ENCODE measurements at regions not wholly inside any gene's neighbourhood (a gene's known extent, or its start where the extent isn't known, plus 50 kb on each side); places are given as distances from the start of the nearest gene placed in this dataset.
"Not testable (repeated sequence)": the region's sequence is repeated elsewhere in the genome, so short reads cannot be mapped to it uniquely, and the experiment has no call there.

DNA sequence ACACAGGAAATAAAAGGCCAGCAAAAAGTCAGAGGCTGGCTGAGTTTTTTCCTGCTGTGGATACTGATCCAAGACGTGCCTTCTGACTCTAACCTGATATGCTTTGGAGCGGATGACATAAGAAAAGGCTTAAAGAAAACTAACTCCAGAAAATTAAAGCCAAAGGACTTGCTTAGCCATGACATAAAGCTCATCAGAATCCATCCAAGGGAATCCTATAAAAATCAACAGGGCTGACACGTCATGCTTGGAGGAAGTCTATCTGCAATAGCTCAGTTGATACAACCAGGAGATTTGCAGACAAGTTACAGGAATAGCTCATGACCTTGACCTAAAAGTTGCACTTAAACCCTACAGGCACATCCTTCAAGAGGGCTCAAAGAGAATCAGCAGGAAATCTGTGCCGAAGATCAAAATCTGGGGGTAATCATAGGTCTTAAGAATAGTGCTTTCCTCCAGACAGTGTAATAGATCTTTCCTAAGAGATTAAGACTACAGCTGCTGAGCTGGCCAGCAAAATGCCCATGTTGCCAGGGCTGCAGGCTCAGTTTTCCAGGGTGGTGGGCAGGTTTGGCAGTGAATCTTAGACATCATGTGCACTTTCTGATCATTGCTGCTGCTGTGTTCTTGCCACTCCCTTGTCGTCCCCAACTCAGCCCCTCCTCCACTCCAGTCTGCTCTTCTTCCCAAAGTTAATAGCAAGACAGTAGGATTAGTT is 111.5 kb upstream of the SVIL start:
- DNase-seq, result peak; percentile 41

DNA sequence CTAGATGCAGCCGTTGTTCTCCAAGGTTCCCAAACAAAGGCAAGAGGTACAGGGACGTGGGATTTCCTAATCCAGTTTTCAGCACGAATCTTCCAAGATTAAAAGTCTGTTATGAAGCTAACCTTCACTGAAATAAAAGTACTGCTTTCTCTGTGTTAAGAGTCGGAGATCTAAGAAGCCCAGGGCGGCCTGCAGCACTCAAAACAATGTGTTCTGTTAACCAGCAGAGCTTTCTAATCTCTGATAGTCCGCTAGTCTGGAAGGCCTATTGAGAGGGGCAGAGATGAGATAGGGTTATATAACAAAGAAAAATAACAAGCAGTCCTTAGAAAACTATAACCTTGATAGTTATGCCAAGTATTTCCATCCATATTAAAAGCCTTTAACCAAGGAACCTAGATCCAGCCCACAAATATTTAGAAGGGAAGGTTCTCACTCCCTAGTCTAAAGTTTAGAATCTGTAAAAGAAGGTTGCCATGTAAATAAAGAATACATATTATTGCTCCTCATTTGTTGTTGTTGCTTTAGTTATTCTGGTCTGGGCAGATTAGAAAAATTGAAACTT is 106.3 kb upstream of the SVIL start:
- DNase-seq, result no peak

DNA sequence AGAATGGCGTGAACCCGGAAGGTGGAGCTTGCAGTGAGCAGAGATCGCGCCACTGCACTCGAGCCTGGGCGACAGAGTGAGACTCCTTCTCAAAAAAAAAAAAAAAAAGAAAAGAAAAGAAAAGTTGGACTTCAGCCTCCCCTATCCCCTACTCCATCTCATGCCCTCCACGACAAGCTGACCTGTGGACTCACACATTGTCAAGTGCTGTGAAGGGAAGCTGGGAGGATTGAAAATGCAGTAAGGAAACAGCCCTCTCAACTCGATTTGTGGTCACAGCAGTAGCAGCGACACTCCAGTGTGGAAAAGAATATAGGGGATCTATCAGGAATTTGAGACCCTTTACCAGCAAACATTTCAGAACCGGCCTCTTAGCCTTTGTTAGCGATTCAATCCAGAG is 103.6 kb upstream of the SVIL start:
- no peak for DNase-seq

DNA sequence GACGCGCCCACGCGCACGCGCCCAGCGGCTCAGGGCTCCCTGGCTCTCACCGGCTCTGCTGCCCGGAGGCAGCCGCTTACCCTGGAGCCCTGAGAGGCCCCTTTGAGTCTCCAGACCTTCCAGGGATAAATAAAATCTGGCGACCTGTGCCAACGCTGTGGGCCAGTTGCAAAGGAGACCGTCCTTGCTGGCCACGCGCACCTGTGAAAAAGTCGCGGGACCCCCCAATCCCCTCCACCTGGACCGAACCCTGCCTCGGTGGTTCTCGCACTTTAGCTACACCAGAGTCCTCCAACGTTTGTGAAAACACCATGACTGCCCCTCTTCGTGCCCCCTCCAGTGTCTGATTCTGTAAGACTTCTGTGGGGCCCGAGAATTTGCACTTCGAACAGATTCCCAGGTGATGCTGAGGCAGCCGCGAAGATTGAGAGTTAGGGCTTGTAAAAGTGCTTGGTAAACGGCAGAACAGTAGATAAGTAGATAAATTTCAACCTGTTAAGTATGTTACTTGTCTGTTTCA is 102.4 kb upstream of the SVIL start:
- no peak for DNase-seq

DNA sequence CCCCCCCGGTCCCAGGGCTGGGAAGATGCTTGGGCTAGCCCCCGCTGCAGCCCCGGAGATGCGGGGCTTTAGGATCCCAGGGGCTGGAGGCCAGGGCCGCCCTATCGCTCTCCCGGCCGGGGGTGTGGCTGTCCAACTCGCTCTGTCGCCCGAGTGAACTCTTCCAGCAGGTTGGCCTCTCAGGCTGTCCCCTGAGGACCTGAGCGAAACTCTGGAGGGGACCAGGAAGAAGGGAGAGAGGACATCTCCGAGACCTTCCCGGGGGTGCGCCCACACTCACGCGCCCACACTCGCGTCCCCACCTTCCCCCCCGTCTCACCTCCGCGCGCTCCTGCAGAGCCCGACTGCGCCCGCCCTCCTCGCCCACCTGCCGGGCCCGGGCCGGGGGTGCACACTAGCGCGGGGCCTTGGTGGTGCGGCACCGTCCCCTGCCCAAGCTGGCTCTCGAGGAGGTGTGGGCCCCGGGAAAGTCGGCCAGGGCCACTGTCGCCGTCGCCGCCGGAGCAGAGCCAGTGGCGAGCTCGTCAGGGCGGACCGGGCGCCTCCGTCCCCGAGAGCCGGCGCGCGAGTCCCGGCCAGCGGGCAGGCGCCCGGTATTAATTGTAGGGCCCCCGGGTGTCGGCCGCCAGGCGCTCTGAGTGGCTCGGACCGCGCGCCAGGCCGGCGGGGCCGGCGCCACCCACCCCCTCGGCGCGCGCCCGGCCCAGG is 101.7 kb upstream of the SVIL start:
- DNase-seq, result peak; percentile 76

DNA sequence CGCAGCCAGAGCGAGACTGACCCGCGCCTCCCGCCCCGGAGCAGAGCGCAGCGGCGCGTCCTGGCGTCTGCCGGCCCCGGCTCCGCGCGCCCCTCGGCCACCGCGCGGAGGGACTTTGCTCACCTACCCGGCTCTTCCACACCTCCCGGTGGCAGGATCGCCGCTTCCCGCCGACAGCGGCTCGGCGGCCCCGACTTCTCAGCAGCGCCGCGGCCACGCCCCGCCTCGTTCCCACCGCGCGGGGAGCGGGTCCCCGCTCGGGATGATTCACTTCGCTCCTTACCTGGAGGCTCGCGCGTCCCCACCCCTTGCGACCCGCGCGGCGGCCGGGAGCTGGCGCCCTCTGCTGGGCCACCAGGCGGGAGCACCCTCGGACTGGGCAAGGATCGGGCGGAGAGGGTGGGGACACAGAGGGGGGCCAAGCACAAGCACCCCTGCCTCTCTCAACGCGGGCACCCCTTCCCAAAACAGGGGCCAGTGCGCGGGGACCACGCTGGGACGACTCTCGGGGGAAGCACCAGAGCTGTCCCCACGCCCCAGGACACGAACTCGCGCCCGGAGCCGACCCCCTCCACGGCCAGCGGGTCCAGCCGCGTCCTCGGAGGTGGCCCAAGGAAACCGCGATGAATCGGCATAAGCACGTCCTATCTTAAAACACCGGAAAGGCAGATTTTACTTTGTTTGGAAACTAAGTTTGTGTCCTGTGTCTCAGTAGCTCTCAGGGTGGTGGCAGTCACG is 101.0 kb upstream of the SVIL start:
- peak; percentile 92 for DNase-seq

DNA sequence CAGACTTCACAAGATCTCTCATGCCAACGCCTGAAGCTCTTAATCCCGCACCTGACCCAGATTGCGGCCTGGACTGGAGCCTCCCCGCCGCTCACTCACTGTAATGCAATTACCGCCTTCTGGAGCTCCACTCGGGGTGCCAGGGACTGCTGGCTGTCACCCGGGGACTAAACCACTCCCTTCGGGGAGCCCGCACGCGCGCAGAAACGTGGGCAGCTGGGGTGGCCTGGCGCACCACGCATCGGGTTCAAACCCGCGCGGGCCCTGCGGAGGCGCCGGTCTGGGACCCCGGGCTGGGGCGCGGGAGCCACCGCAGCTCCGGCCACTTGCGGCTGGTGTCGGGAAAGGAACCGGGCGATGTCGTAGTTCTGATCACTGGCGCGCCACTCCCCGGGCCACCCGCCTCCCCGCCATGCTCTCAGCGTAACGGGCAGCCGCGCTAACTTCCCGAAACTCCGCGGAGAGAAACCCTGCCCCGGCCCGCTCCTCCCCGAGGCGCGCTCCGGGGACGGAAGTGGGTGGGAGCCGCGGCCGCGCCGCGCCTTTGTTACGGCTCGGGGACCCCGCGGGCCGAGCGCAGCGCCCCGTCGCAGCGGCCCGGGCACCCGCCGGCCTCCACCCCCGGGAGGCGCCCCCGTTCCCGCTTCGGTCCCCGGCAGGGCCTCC is 100.3 kb upstream of the SVIL start:
- DNase-seq, result peak; percentile 79

DNA sequence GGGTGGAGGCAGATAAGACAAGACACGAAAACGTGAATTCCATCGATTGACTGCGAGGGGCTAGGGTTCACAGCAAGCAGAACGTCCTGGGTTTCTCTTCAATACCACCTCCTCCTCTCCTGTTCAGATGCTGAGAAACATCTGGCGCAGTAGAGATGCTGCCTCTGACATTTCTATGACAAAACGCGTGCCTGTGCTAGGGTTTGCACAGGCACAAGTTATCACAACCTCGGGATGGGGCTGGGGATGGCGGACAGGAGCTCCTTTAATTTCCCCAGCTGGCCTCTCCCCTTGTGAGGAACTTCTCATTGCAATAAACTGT is 99.8 kb upstream of the SVIL start:
- DNase-seq, result no peak

DNA sequence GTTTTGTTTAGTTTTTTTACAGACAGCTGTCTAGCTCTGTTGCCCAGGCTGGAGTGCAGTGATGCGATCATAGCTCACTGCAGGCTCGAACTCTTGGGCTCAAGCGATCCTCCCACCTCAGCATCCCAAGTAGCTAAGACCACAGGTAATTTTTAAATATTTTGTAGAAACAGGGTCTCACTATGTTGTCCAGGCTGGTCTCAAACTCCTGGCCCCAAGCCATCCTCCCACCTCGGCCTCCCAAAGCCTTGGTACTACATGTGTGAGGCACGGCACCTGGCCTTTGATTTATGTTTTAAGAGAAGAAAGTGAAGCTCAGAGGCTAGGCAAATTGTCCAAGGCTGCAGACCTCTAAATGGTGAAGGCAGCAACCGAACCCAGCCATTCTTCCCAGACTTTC is 98.6 kb upstream of the SVIL start:
- DNase-seq, result no peak

DNA sequence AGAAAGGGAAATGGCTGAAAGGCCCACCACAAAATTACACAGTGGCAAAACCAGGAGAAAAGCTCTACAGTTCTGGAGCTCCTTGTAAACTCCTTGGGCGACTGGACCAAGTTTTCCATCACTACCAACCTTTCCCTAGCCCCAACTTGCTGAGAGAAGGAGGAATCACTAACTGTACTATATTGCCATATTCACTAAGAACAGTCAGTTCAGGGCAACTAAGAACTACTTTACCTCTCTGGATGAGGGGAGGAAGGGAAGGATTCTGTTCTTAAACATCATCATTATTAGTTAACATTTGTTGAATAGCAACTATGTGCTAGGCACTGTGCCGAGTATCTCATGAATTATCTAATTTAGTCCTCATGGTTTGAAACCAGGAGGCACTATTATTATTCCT is 98.1 kb upstream of the SVIL start:
- no peak for DNase-seq

DNA sequence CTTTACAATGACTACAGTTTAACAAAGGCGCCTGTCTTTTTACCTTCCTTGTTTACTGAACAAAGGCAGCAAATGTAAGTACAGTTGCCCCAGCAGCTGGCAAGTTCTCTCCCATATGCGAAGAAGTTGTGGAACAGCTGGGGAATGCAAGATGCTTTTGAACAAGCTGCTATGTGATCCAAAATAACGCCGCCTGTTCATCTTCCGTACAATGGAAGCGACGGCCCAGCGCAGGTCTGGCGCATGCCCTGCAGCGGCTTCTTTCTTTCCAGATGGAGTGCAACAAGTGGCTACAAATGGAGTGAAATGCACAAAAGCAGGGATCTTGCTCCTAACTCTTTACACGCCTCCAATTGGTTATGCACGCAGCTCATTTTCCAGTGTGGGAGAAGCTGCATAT is 97.0 kb upstream of the SVIL start:
- peak; percentile 71 for DNase-seq

DNA sequence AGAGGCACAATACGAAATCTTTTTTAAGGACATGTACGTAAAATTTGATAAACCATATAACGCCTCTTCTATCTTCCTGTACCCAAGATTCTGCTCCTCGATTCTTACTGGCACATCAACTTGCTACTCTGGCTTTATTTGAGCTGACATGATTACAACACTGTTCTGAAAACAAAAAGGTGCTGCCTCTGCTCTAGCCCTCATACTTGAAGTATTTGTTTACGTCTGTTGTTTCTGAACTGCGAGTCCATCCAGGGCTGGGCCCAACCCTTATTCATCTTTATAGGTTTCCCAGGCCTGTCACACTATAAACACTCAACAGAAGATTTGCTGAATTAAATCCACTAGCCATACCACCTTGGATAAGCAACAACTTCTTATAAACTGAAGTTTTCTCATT is 96.2 kb upstream of the SVIL start:
- DNase-seq, result no peak

DNA sequence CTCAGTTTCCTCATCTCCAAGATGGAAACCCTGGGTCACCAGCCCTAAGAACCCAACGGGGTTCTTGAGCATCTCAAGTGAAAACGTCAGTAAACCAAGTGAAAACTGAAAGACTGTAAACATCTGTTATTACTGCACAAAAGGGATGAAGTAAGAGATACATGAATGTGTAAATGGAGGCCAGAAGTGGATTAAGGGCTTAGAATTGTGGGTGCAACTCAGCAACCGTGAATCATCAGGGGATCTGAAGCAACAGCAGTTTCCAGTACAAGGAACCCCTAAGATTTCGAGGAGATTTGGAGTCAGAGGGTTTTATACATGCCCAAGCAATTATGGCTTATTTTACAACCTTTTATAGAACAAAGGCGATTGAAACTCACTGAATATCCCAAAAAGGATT is 95.7 kb upstream of the SVIL start:
- DNase-seq, result no peak

DNA sequence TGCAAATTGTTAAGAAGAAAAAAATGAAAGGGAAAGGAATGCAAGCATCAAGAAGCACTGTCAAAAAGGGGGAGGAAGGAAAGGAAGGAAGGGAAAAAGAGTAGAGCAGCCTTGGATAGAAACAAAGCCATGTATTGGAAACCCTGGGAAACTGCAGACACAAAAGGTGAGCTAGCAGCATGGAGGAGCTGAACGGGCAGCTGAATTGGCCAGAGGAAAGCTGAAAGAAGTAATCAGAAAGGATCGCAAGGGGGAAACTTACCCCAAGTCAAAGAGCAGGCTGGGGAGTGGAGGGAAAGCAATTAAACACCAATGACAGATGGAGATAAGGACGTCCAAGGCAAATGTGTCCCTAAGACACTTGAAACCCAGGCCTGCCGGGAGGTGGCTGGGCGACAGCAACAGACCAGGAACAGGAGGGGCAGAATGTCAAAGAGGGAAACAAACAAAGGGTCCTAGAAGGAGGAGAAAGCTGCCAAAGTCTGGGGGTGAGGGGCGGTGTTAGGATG is 93.8 kb upstream of the SVIL start:
- DNase-seq, result no peak

DNA sequence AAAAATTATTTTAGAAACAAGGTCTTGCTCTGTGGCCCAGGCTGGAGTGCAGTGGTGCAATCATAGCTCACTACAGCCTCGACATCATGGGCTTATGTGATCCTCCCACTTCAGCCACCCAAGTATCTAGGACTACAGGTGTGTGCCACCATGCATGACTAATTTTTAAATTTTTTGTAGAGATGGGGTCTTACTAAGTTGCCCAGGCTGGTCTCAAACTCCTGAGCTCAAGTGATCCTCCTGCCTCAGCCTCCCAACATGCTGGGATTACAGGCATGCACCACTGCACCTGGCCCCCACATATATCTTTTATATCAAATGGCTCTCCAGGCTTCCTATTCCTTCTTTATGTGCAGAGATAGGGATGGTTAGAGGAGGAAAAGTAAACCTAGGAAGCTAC is 91.2 kb upstream of the SVIL start:
- not testable (repeated sequence) for DNase-seq

DNA sequence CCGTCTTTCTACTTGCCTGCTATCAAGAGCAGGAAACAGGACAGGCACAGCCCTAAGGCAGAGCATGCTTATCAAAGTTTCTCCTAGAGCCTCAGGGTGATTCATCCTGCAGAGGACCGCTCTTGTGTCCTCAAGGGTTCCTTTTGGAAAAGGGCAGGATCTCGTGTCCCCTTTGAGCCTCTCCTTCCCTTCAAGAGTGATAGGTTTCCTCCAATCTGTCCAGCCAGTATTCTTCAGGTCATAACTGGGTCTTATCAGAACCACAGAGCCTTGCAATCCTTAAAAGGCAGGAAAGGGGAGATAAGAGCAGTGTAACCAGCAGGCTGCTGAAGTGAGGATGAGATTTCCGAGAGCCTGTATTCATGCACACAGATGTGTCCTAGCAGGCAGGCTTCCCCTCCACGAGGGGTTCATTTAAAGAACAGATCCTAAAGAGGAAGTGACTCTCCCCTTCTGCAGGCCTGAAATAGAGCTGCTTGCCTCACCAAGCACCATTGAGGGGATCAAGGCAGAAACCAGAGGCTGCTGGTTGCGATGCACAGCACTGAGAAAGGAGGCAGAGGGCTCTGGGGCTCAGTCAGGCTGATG is 90.5 kb upstream of the SVIL start:
- DNase-seq, result no peak

DNA sequence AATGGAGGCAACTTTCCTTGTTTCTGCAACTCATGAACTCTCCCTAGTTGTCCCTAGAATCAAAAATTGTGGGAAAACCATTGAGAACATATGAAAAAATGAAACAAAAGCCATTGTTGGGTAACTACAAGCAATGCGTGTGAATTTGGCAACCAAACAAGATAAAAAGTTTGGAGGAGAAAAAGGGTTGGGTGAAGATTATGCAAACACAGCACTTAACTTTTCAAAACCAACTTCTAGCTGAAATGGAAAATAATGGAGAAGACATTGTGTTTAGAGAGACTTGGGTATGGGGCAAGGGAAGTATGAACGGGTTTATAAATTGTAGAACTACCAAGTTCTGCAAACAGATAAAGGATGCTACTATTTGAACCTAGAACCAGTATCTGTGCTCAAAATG is 89.0 kb upstream of the SVIL start:
- no peak for DNase-seq

DNA sequence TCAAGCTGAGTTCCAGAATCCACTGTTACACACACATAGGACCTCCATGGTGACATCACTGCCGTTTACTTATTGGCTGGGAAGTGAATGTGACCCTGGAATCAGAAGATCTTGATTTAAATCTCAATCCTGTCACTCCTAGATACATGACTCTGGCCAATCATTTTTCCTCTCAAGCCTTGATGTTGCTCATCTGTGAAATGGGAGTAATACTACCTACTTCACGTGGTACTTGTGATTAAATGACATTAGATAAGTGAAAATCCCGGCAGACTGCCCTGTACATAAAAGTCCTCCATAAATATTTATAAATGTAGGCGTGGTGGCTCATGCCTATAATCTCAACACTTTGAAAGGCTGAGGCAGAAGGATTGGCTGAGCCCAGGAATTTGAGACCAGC is 88.0 kb upstream of the SVIL start:
- DNase-seq, result no peak

DNA sequence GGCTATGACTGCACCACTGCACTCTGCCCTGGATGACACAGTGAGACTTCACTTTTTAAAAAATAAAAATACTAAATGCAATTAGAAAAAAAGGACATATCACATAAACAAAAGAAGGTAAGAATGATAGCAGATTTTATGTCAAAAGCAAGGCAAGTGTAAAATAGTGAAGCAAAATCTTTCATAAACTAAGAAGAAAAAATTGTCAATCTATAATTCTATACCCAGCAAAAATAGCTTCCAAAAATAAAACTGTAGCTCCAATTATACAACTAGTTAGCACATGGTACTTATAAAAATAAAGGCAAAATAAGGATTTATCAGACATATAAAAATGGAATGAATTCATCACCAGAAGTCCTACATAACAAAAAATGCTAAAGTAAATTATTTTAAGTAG is 85.4 kb upstream of the SVIL start:
- DNase-seq, result no peak

DNA sequence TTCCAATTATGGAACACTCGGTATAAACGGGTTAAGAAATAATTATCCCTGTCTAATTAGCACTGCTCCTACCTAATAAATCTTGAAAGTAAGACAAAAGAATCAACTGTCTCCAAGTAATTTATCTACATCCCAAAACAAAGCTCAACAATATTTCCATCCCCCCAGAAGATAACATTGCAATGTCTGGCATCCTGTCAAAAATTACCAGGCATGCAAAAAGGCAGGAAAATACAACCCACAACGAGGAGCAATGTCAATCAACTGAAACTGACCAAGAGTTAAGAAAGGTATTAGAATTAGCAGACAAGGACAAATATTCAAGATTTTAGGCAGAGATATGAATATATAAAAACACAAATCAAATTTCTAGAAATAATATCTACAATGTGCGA is 84.5 kb upstream of the SVIL start:
- DNase-seq, result no peak

DNA sequence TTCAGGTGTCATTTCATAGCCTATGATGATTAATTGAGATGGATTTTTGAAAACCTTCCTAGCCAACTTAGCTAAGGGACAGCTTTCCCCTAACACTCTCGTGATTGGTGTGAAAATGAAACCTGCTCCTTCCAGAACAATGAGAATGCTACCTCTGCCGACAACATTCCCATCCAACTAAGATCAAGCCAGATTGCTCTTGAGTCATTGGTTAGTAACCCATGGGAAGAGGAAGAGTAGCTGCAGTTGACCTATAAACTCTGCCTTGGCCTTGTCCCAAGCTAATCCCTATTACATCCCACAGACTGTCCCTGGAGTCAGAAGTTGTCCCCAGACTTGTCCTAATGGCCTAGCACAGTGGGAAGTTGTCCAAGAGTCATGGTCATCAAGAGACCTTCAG is 80.5 kb upstream of the SVIL start:
- DNase-seq, result no peak

DNA sequence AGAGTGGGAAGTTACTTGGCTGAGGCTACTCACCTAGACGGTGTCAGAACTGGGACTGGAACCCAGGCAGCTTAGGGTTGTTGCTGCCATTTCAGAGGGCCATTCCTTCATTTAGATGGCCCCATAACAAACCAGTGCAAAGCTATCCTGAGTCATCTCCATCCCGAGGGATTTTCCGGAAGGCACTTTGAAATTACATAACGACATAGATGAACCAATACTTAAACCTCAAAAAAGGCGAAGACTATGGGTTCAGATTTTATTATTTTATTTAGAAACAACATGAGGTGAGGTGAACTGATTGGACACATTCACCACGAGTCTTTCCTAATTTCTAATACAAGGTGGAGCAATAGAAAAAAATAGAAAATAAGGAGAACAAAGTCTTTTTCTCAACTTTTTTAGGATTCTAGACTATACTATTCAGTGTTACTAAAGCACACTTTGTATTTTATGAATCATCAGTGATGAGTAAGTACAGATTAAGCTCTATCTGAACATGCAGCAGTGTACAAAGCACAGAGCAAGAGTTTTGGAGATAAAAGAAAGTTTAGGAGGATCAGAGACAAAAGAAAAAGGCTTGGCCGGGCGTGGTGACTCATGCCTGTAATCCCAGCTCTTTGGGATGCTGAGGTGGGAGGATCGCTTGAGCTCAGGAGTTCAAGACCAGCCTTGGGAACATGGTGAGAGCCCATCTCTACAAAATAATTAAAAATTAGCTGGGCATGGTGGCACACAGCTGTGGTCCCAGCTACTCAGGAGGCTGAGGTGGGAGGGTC is 79.5 kb upstream of the SVIL start:
- no peak for DNase-seq

Measured in femur (tissue), 1 donor.